LHCN-M2 (cell line): ENCODE measurements at regions not wholly inside any gene's neighbourhood (a gene's known extent, or its start where the extent isn't known, plus 50 kb on each side); places are given as distances from the start of the nearest gene placed in this dataset.
"Not testable (repeated sequence)": the region's sequence is repeated elsewhere in the genome, so short reads cannot be mapped to it uniquely, and the experiment has no call there.

ENCODE experiments used
- DNase-seq: peaks from one replicate; pipeline ENCODE4 v3.0.0-alpha.2; 2012; ENCODE audit warnings: low read depth

DNA sequence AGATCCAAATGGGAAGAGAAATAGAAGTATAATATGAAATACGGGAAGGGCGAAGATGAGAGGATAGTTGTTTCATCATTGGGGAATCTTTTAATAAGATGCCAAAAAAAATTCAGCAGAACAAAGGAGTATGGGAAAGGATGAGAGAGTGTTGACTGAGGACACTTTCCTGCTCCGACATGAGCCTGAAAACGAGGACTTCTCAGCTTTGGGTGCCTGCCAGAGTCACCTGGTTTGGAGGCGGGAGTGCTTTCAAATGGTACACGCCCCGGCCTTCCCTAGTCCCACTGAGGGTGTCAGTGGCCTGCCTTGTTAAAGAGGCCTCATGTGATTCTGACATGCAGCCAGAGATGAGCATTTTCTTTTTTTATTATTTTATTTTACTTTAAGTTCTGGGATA, 250.9 kb downstream of the ANKRD60 start:
- no peak for DNase-seq

DNA sequence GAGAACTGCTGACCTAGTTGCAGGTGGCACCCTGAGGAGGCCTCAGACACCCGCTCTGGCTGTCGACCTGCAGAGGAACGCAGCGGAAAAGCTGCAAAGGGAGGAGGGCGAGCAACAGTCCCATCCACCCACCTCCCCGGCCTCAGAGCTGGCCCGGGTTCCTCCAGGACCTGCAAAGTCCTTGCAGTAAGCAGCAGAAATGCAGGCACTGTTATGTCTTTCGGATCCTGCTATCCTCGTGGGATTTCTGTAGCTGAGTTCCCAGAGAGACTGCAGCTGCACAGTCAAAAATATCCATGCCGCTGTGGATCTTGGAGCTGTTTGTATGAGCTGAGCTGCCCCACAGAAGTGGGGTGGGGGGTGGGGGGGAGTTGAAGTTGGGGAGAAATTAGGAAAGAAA, 251.3 kb downstream of the ANKRD60 start:
- DNase-seq: no peak

DNA sequence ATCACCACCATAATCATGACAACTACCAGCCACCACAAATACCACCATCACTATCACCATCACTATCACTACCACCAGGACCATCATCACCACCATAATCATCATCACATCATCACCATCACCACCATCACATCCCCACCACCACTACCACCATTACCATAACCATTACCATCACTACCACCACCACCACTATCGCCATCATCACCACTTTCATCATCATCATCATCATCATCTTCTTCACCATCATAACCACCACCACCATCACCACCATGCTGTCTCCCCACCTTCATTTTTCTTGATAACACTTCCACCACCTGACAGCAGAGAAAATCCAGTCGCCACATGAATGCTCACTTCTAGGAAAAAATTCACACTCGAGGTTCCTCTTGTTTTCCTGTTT, 253.6 kb downstream of the ANKRD60 start:
- DNase-seq: no peak

GRCh38 chr20:57973886-57974285, 254.6 kb downstream of the ANKRD60 start:
- DNase-seq: no peak

GRCh38 chr20:57971583-57971982, 256.9 kb downstream of the ANKRD60 start:
- not testable (repeated sequence) for DNase-seq

- no peak for DNase-seq
These were observed 257.6 kb downstream of the ANKRD60 start for GRCh38 chr20:57970856-57971255.

DNA sequence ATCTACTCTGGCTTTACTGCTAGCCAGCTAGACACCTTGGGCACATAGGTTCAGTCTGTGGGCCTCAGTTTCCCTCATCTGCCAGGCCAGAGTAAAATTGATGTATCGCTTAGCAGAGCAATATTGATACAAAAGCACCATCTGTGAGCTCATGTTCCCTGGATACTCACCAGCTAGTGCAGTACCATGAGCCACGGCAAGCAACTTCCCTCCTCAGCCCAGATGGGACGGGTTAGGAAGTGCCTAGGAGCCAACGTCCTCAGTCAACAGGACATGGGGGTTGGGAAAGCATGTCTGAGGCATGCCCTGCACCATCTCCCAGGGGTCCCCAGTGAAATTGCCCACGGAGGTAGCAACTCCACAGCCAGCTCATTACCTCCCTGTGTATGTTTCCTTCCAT, 258.3 kb downstream of the ANKRD60 start:
- DNase-seq: no peak

DNA sequence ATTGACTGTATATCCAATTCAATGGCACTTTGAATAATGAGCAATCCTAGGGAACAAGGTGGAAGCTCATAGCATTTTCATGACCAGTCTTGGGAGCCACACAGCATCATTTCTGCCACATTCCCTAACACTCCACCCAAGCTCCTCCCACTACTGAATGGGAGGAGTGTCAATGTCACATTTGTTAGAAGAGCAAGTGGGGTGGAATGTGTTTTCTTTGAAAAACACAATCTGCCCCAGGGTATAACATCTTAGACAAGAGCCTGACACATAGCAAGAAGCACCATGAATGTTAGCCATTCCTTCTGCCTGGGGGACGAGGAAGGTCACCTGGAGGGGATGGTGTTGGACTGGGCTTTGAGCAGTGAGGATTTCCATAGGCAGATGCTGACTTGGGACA, 258.3 kb upstream of the PMEPA1 start:
- no peak for DNase-seq

DNA sequence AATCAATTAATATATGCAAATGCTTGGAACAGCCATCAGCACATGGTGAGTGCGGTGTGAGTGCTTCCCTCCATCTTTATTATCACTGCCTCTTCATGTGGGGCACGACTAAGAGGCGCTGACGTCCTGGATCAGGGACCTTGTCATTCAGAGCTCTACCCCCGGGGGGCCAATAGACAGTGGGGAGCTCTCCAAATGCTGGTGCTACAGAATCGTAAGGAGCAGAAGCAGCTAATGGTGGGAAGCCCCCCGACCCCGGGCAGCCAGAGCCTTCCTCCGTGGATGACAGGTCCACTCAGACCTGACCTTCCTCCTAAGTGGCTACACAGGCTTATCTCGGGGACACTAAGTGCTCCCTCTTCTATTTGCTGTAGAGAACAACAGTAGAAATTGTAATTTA, 257.5 kb upstream of the PMEPA1 start:
- no peak for DNase-seq

DNA sequence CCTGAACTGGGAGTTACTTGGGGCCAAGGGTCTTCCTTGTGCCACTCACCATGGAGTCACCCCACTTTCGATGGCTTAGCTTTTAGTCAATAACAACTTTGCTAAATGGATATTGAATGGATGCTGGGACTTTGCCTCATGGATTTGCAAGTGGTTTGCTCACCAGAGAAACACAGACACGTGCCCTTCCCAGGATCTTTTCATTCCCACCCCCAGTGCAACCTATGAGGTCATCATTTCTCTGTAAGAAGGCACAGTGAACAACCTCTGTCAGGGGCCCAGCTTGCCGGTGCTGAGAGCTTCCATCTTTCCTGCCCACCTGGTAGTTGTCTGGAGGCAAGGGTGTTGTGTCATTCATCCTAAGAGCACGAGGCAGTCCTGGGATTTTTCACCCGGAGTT, 256.8 kb upstream of the PMEPA1 start:
- DNase-seq: no peak

DNA sequence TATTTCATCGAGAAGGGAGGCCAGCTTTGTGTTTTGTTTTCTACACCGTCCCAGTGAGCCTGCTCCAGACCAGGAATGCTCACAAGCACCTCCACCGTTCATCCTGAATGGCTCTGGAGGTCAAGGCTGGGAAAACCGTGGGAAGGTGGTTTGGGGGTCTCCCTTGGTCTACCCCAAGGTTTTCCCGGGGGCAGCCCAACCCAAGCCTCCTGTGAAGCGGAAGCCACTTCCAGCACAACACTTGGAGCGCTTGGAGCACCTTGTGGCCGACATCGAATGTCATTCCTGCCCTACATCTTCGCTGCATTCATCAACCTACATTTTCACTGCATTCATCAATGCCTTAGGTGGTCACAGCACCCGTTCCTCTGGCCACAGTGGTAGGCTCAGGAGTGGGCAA, 255.6 kb upstream of the PMEPA1 start:
- no peak for DNase-seq

DNA sequence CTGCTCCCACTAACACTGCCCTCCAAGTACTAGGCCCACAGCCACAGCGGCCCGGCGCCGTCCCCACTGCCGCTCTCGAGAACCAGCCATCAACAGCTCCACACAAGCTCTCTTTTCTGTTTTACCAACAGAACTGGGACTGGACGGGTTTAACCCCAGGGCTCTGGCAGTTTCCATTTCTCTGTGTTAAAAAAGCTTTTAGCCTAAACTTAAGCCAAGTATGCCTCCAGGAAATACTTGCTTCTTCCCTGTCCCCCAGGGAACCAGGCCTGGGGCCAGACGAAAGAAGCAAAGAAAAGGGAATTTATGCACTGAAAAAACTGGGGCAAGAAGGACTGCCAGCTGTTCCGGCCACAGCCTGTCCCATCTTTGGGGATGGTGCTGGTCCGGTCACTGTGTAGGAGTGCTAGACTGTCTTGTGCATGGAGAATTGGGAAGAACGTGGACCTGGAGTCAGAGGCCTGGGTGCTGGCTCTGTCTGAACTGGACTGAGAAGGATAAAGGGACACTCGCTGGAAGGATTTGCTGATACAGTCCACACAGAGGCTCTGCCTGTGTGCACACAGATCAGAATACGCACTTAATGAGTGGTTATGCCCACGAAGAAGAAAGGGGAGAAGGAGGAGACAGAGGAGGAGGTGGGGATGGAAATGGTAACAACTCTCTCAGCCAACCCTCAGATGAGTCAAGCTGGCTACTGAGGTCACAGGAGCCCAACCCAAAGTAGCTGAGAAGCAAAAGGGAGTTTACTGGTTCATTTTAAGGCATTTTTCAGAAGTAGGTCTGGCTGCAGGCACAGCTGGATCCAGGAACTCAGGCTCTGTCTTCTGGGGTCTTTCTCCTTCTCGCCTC, 254.4 kb upstream of the PMEPA1 start:
- DNase-seq: peak; percentile 2

- no peak for DNase-seq
These were observed 251.2 kb upstream of the PMEPA1 start for GRCh38 chr20:57960803-57961575.

- DNase-seq: no peak
These were observed 249.8 kb upstream of the PMEPA1 start for GRCh38 chr20:57959589-57959988.

DNA sequence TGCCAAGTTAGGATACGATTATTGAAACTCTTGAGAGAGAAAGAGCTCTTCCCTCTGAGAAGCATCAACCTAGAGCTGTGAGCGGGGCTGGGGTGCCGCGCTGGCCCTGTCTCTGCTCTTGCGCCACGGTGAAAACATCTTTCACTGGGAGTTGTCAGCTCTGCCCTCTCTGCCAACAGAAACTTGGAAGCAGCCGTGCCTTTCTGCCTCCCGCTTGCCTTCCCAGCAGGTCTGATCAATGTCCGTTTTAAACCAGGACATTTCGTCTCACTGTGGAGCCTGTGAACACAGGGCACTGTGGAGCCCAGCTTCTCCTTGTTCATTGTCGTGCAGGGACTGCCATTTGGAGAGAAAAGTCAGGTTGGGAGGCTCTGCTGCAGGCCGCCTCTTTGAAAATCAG, 249.2 kb upstream of the PMEPA1 start:
- no peak for DNase-seq

- no peak for DNase-seq
These were observed 248.2 kb upstream of the PMEPA1 start for GRCh38 chr20:57958050-57958420.

DNA sequence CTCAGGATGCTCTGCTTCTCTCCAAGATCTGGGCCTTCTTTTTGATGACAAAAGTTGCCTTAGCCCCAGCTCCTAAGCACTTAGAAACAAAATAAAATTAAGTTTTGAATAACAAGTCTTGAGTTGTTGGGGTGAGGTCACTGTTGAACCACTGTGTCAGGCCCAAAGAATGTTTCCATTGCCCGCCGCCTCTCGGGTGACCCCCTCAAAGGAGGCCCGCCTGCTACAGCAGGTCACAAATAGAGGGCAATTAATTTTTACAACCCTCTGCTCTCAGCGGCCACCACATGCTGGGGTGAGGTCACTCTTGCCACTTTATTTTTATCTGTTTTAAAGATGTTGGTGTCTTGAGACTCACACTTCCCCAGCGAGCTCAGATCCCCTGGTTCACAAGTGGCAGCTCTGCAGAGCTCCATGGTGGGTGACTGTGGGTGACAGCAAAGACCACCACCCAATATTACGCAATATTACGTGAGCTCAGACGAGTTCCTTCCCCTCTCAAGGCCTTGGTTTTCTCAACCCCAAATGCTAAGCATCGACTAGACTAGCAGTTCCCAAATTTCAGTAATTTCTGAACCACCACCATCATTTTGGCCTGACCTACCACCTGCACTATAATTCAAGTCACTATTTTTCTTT, 247.7 kb upstream of the PMEPA1 start:
- no peak for DNase-seq

DNA sequence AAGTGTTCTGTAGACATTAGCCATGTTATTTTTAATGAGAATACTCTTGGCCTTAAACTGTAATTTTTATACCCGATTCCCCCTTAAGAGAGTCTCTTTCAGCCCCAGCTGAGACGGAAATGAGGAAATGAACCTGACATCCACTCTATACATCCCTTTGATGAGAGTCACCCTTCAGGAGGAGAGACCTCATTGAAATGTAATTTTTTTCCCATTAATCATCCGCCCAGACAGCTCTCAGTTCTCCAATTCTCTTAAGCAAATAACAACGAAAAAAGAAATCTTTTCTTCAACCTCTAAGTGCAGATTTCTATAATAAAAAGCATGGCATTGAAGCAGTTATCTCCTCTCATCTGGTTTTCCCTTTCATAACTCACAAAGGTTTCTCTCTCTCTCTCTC, 243.8 kb upstream of the PMEPA1 start:
- no peak for DNase-seq

DNA sequence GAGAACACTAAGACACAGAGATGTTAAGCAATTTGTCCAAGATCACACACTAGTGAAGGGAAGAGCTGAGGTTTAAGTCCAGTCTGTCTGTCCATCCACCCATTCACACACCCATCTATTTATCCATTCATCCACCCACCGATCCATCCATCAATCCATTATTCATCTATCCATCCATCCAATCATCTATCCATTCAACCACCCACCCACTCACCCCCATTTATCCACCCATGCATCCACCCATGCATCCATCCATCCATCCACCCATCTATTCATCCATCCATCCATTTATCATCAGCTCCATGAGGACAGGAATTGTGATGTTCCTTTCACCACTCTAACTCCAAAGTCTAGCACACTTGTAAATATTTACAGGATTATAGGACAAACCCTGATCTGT, 242.3 kb upstream of the PMEPA1 start:
- DNase-seq: no peak

DNA sequence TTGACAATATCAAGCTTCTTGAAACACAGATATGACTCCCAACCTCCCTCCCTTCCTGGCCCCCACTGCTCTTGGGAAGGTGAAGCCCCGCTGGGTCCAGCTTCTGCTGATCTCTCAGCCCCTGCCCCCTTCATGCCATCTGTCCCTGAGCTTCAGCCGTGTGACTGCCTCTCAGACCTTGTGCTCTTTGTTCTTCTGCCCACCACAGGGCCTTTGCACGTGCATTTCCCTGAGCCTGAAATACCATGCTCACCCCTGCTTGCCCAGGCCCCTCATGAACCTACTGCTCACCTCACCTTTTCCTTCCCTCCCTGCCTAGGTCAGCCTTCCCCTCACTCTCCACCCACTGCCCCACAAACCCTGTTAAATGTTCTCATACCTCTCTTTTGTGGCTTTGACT, 241.7 kb upstream of the PMEPA1 start:
- DNase-seq: no peak

DNA sequence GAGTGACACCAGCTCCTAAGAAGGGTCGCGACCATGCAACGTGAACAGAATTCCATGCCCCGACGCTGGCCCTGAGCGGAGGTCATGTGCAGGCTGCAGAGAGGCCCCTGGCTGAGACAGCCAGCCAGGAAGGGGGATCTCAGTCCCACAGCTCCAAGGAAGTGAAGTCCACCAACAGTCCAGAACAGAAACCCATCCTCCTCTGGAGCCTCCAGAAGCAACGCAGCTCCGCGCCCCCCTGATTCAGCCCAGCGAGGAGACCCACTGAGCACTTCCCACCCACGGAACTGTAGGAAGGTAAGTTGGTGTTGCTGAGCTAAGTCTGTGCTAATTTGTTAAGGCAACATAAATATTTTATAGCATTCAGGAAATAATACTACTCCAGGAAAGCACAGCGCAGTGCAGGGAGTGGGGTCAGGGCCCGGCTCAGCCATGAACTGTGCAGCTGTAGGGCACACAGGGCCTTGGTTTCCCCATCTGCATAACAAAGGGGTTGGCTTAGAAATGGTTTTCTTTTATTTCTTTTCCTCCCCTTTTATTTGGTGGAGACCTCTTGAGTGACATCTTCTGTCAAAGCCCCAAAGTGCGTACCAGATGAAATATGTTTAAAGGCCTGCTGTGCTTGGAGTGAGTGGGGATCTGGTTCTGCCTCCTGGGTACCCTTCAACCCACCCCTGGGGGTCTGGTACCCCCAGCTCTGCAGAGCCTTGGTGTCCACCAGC, 241.1 kb upstream of the PMEPA1 start:
- DNase-seq: no peak
